HEK293 (cell line): ENCODE measurements at regions not wholly inside any gene's neighbourhood (a gene's known extent, or its start where the extent isn't known, plus 50 kb on each side); places are given as distances from the start of the nearest gene placed in this dataset.

Experiments used
- CTCF ChIA-PET: fragments of 350-600 bp; formaldehyde crosslinking; extraction: SDS; loops from one replicate; lab custom pipeline; 2021; ENCODE audit warnings: antibody characterized with exemption; lab: Yijun Ruan, JAX
- POLR2A ChIA-PET: fragments of 300-600 bp; formaldehyde crosslinking; extraction: SDS; loops from one replicate; lab custom pipeline; 2020; ENCODE audit warnings: antibody characterized with exemption, inconsistent platforms; lab: Yijun Ruan, JAX
- H3K27ac ChIP-seq: fragments of 200-500 bp; sonication (Bioruptor generic); 2 replicates; pipeline ENCODE4 v1.5.1; 2014; ENCODE audit warnings: low read depth, low read length, control low read depth, inconsistent platforms; ENCODE audit errors: extremely low read depth
- H3K36me3 ChIP-seq, 2 experiments: fragments of 200-500 bp in 1 of 2; sonication (Bioruptor generic) in 1 of 2; 1 replicate in 1 of 2; 2 replicates in 1 of 2; pipeline ENCODE4 v1.5.1; 2014 to 2017; ENCODE audit warnings: inconsistent platforms in 2 of 2, low read length in 2 of 2; ENCODE audit not compliant: control insufficient read depth in 2 of 2, insufficient read depth in 1 of 2
- H3K4me1 ChIP-seq: fragments of 200-500 bp; sonication (Bioruptor generic); 2 replicates; pipeline ENCODE4 v1.5.1; 2014; ENCODE audit warnings: mild to moderate bottlenecking, low read length, inconsistent platforms; ENCODE audit not compliant: control insufficient read depth, insufficient read depth
- H3K4me3 ChIP-seq: 2 replicates; pipeline ENCODE4 v1.5.1; 2011; ENCODE audit warnings: low read depth, mild to moderate bottlenecking, control low read depth, low read length, moderate library complexity
- H3K9me3 ChIP-seq: fragments of 200-500 bp; sonication (Bioruptor generic); 2 replicates; pipeline ENCODE4 v1.5.1; 2014; ENCODE audit warnings: low read depth, low read length, inconsistent platforms; ENCODE audit not compliant: control insufficient read depth, insufficient read depth
- ATF2 ChIP-seq: fragments of 450-650 bp; formaldehyde crosslinking; IDR thresholded peaks from 2 replicates; pipeline ENCODE4 v1.5.1; 2016; ENCODE audit warnings: missing biosample characterization, missing genetic modification characterization, low read depth
- GFI1B ChIP-seq: fragments of 450-650 bp; formaldehyde crosslinking; IDR thresholded peaks from 2 replicates; pipeline ENCODE4 v1.5.1; 2016; ENCODE audit warnings: missing biosample characterization, missing genetic modification characterization
- GLI2 ChIP-seq: fragments of 450-650 bp; formaldehyde crosslinking; IDR thresholded peaks from 2 replicates; pipeline ENCODE4; 2017; ENCODE audit warnings: missing biosample characterization, missing genetic modification characterization, low read depth, borderline replicate concordance
- PRDM2 ChIP-seq: fragments of 450-650 bp; formaldehyde crosslinking; IDR thresholded peaks from 2 replicates; pipeline ENCODE4 v1.5.1; 2016; ENCODE audit warnings: missing biosample characterization, missing genetic modification characterization, borderline replicate concordance
- SALL2 ChIP-seq: fragments of 450-650 bp; formaldehyde crosslinking; IDR thresholded peaks from 2 replicates; pipeline ENCODE4 v1.5.0; 2017; ENCODE audit warnings: missing biosample characterization, mild to moderate bottlenecking, missing genetic modification characterization, borderline replicate concordance
- WT1 ChIP-seq: fragments of 450-650 bp; formaldehyde crosslinking; IDR thresholded peaks from 2 replicates; pipeline ENCODE4 v1.5.1; 2016; ENCODE audit warnings: missing biosample characterization, missing genetic modification characterization
- YY2 ChIP-seq: fragments of 450-650 bp; formaldehyde crosslinking; IDR thresholded peaks from 2 replicates; pipeline ENCODE4 v1.5.1; 2016; ENCODE audit warnings: missing biosample characterization, missing genetic modification characterization
- ZNF133 ChIP-seq: fragments of 450-650 bp; formaldehyde crosslinking; IDR thresholded peaks from 2 replicates; pipeline ENCODE4 v1.5.1; 2016; ENCODE audit warnings: missing biosample characterization, missing genetic modification characterization
- ZNF221 ChIP-seq: fragments of 450-650 bp; formaldehyde crosslinking; IDR thresholded peaks from 2 replicates; pipeline ENCODE4 v1.5.1; 2017; ENCODE audit warnings: missing biosample characterization, missing genetic modification characterization, borderline replicate concordance
- ZNF394 ChIP-seq: fragments of 450-650 bp; formaldehyde crosslinking; IDR thresholded peaks from 2 replicates; pipeline ENCODE4 v1.5.1; 2016; ENCODE audit warnings: missing biosample characterization, missing genetic modification characterization, mild to moderate bottlenecking, moderate library complexity, borderline replicate concordance
- ZNF473 ChIP-seq: fragments of 450-650 bp; formaldehyde crosslinking; IDR thresholded peaks from 2 replicates; pipeline ENCODE4 v1.5.1; 2017; ENCODE audit warnings: missing biosample characterization, missing genetic modification characterization
- ZNF501 ChIP-seq: fragments of 450-650 bp; formaldehyde crosslinking; IDR thresholded peaks from 2 replicates; pipeline ENCODE4 v1.5.1; 2016; ENCODE audit warnings: missing biosample characterization, missing genetic modification characterization
- ZNF510 ChIP-seq: fragments of 450-650 bp; formaldehyde crosslinking; IDR thresholded peaks from 2 replicates; pipeline ENCODE4 v1.5.1; 2018; ENCODE audit warnings: mild to moderate bottlenecking, missing genetic modification characterization, missing biosample characterization; ENCODE audit not compliant: insufficient replicate concordance
- ZNF513 ChIP-seq: fragments of 450-650 bp; IDR thresholded peaks from 2 replicates; pipeline ENCODE4 v1.5.1; 2018; ENCODE audit warnings: missing biosample characterization, missing genetic modification characterization
- ZNF530 ChIP-seq: fragments of 450-650 bp; formaldehyde crosslinking; IDR thresholded peaks from 2 replicates; pipeline ENCODE4 v1.5.1; 2016; ENCODE audit warnings: low read depth, missing biosample characterization, missing genetic modification characterization
- ZNF544 ChIP-seq: fragments of 450-650 bp; formaldehyde crosslinking; IDR thresholded peaks from 2 replicates; pipeline ENCODE4 v1.5.0; 2017; ENCODE audit warnings: missing biosample characterization, missing genetic modification characterization
- ZNF621 ChIP-seq: fragments of 450-650 bp; formaldehyde crosslinking; IDR thresholded peaks from 2 replicates; pipeline ENCODE4 v1.5.1; 2017; ENCODE audit warnings: missing biosample characterization, missing genetic modification characterization
- ZNF677 ChIP-seq: fragments of 450-650 bp; IDR thresholded peaks from 2 replicates; pipeline ENCODE4 v1.5.0; 2018; ENCODE audit warnings: missing biosample characterization, mild to moderate bottlenecking, missing genetic modification characterization, moderate library complexity
- ZNF704 ChIP-seq: fragments of 450-650 bp; formaldehyde crosslinking; IDR thresholded peaks from 2 replicates; pipeline ENCODE4 v1.5.1; 2016; ENCODE audit warnings: missing biosample characterization, missing genetic modification characterization
- ZNF707 ChIP-seq: fragments of 450-650 bp; formaldehyde crosslinking; IDR thresholded peaks from 2 replicates; pipeline ENCODE4 v1.5.1; 2016; ENCODE audit warnings: missing biosample characterization, missing genetic modification characterization
- ZNF777 ChIP-seq: fragments of 450-650 bp; formaldehyde crosslinking; IDR thresholded peaks from 2 replicates; pipeline ENCODE4 v1.5.1; 2017; ENCODE audit warnings: missing biosample characterization, missing genetic modification characterization, borderline replicate concordance
- ZNF785 ChIP-seq: fragments of 450-650 bp; formaldehyde crosslinking; IDR thresholded peaks from 2 replicates; pipeline ENCODE4 v1.5.1; 2016; ENCODE audit warnings: missing biosample characterization, missing genetic modification characterization

- Histone ChIP-seq H3K4me3 (no peak overlapping the region), H3K27ac (no peak overlapping the region), H3K4me1 (no peaks in the 10 kb centered on the region), H3K9me3 (no peaks in the 10 kb centered on the region), H3K36me3 (no peaks in the 10 kb centered on the region)
- ChIA-PET CTCF (no interaction called here), POLR2A (no interaction called here)
- TF ChIP-seq ZNF394 = no peak
- TF ChIP-seq YY2 (tag by site-specific recombination) = no peak
- TF ChIP-seq SALL2 (tag by site-specific recombination) = no peak
- no peak for TF ChIP-seq ZNF785 (tag by site-specific recombination)
- TF ChIP-seq ZNF510 (tag by site-specific recombination) = no peak
- no peak for TF ChIP-seq ZNF544 (tag by site-specific recombination)
- TF ChIP-seq ZNF473 (tag by site-specific recombination) = no peak
- TF ChIP-seq WT1 (tag by site-specific recombination) = no peak
Measured at GRCh38 chr13:60945396-60945795, 470.3 kb downstream of the PCDH20 start.

GRCh38 chr13:60944863-60945262, 470.8 kb downstream of the PCDH20 start:
- no peak for TF ChIP-seq ZNF777 (tag by site-specific recombination)
- no peak for TF ChIP-seq ZNF510 (tag by site-specific recombination)
- no peak for TF ChIP-seq ZNF621
- no peak for TF ChIP-seq ZNF501 (tag by site-specific recombination)
- no peak for TF ChIP-seq PRDM2 (tag by site-specific recombination)
- TF ChIP-seq ATF2 (tag by site-specific recombination) = no peak
- TF ChIP-seq GFI1B = no peak
- TF ChIP-seq ZNF677 (tag by site-specific recombination) = no peak
- TF ChIP-seq GLI2 (tag by site-specific recombination) = no peak
- Histone ChIP-seq H3K27ac (no peak overlapping the region), H3K9me3 (no peaks in the 10 kb centered on the region), H3K36me3 (no peaks in the 10 kb centered on the region), H3K4me1 (no peaks in the 10 kb centered on the region), H3K4me3 (no peak overlapping the region)
- CTCF ChIA-PET = no interaction called here
- POLR2A ChIA-PET = no interaction called here

GRCh38 chr13:60944016-60944415, 471.6 kb downstream of the PCDH20 start:
- CTCF ChIA-PET = no interaction called here
- Histone ChIP-seq H3K4me1 (no peaks in the 10 kb centered on the region), H3K4me3 (no peak overlapping the region), H3K36me3 (no peaks in the 10 kb centered on the region), H3K9me3 (no peaks in the 10 kb centered on the region), H3K27ac (no peak overlapping the region)
- POLR2A ChIA-PET = no interaction called here
- TF ChIP-seq ZNF221 (tag by site-specific recombination) (no peak), ZNF704 (tag by site-specific recombination) (no peak), ZNF513 (tag by site-specific recombination) (no peak), ZNF133 (tag by site-specific recombination) (no peak), ZNF707 (tag by site-specific recombination) (no peak), ZNF530 (tag by site-specific recombination) (no peak)
